ENCODE measurements at regions not wholly inside any gene's neighbourhood (a gene's known extent, or its start where the extent isn't known, plus 50 kb on each side); places are given as distances from the start of the nearest gene placed in this dataset.

GRCh38 chr13:68023838-68024581 is 793.9 kb upstream of the PCDH9 start:
- TF ChIP-seq REST (IDR thresholded peaks at IDR 0.05; ENCODE audit: insufficient read depth in 1 of 2, low read depth in 2 of 2, low read length in 1 of 2) (no peak), POLR2AphosphoS5 (IDR thresholded peaks at IDR 0.05; ENCODE audit: low read depth, low read length) (no peak), SIN3A (IDR thresholded peaks at IDR 0.05; ENCODE audit: borderline replicate concordance, insufficient read depth, low read depth, low read length) (no peak)
- TF ChIP-seq, protein P1, sequence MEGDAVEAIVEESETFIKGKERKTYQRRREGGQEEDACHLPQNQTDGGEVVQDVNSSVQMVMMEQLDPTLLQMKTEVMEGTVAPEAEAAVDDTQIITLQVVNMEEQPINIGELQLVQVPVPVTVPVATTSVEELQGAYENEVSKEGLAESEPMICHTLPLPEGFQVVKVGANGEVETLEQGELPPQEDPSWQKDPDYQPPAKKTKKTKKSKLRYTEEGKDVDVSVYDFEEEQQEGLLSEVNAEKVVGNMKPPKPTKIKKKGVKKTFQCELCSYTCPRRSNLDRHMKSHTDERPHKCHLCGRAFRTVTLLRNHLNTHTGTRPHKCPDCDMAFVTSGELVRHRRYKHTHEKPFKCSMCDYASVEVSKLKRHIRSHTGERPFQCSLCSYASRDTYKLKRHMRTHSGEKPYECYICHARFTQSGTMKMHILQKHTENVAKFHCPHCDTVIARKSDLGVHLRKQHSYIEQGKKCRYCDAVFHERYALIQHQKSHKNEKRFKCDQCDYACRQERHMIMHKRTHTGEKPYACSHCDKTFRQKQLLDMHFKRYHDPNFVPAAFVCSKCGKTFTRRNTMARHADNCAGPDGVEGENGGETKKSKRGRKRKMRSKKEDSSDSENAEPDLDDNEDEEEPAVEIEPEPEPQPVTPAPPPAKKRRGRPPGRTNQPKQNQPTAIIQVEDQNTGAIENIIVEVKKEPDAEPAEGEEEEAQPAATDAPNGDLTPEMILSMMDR (IDR thresholded peaks at IDR 0.05) = no peak
